Chondrocyte (in vitro differentiated cells): ENCODE measurements at regions not wholly inside any gene's neighbourhood (a gene's known extent, or its start where the extent isn't known, plus 50 kb on each side); places are given as distances from the start of the nearest gene placed in this dataset.

ENCODE experiments used
- DNase-seq: peaks from one replicate; pipeline ENCODE4 v3.0.0; 2021; ENCODE audit warnings: mixed read lengths, low spot score
- H3K27ac Mint-ChIP-seq: one replicate; pipeline ENCODE4 v1.8.0; 2021; ENCODE audit warnings: mild to moderate bottlenecking, moderate library complexity, mixed read lengths; ENCODE audit not compliant: unreplicated experiment
- H3K27me3 Mint-ChIP-seq: 2 replicates; pipeline ENCODE4 v1.8.0; 2021; ENCODE audit warnings: low read depth, mixed read lengths
- H3K36me3 Mint-ChIP-seq: 2 replicates; pipeline ENCODE4 v1.8.0; 2021; ENCODE audit warnings: low read depth, mixed read lengths
- H3K4me1 Mint-ChIP-seq: 2 replicates; pipeline ENCODE4 v1.8.0; 2021; ENCODE audit warnings: low read depth, mild to moderate bottlenecking, mixed read lengths
- H3K4me3 Mint-ChIP-seq: one replicate; pipeline ENCODE4 v1.8.0; 2021; ENCODE audit warnings: mild to moderate bottlenecking, moderate library complexity, mixed read lengths; ENCODE audit not compliant: unreplicated experiment
- H3K9me3 Mint-ChIP-seq: 2 replicates; pipeline ENCODE4 v1.8.0; 2021; ENCODE audit warnings: low read depth, mixed read lengths
- CTCF ChIP-seq: fragments of 200-600 bp; sonication (generic); IDR thresholded peaks from 2 replicates; pipeline ENCODE4 v1.5.0; 2021; ENCODE audit warnings: antibody characterized with exemption, mild to moderate bottlenecking, moderate library complexity

GRCh38 chr14:51487848-51488247 is 163.9 kb upstream of the FRMD6 start:
- peaks cover 10% of the 10 kb centered on the region for H3K4me1 Mint-ChIP-seq
- H3K4me3 Mint-ChIP-seq: no peak overlapping the region
- H3K9me3 Mint-ChIP-seq: no peaks in the 10 kb centered on the region
- no peak overlapping the region for H3K27ac Mint-ChIP-seq
- H3K36me3 Mint-ChIP-seq: no peaks in the 10 kb centered on the region
- DNase-seq: no peak
- TF ChIP-seq CTCF: no peak
- no peaks in the 10 kb centered on the region for H3K27me3 Mint-ChIP-seq

- H3K4me1 Mint-ChIP-seq: peaks cover 10% of the 10 kb centered on the region
- TF ChIP-seq CTCF: no peak
- no peak for DNase-seq
- H3K27ac Mint-ChIP-seq: no peak overlapping the region
- H3K9me3 Mint-ChIP-seq: peaks cover 3% of the 10 kb centered on the region
- H3K36me3 Mint-ChIP-seq: no peaks in the 10 kb centered on the region
- H3K4me3 Mint-ChIP-seq: no peak overlapping the region
- H3K27me3 Mint-ChIP-seq: no peaks in the 10 kb centered on the region
Measured at GRCh38 chr14:51488569-51489220, 163.0 kb upstream of the FRMD6 start.

- Mint-ChIP-seq H3K27ac (no peak overlapping the region), H3K9me3 (peaks cover 7% of the 10 kb centered on the region)
Measured at GRCh38 chr14:51490205-51490604, 161.5 kb upstream of the FRMD6 start.

GRCh38 chr14:51491036-51491545 is 160.6 kb upstream of the FRMD6 start:
- Mint-ChIP-seq H3K9me3 (peaks cover 10% of the 10 kb centered on the region), H3K4me1 (peaks cover 10% of the 10 kb centered on the region), H3K36me3 (no peaks in the 10 kb centered on the region), H3K27ac (no peak overlapping the region), H3K27me3 (no peaks in the 10 kb centered on the region), H3K4me3 (no peak overlapping the region)
- DNase-seq: no peak
- TF ChIP-seq CTCF: no peak

More at GRCh38 chr14:51490205-51490604, 161.5 kb upstream of the FRMD6 start:
- no peaks in the 10 kb centered on the region for H3K27me3 Mint-ChIP-seq
- no peak for TF ChIP-seq CTCF
- H3K4me3 Mint-ChIP-seq: no peak overlapping the region
- DNase-seq: no peak
- no peaks in the 10 kb centered on the region for H3K36me3 Mint-ChIP-seq
- peaks cover 10% of the 10 kb centered on the region for H3K4me1 Mint-ChIP-seq

- H3K27me3 Mint-ChIP-seq: no peaks in the 10 kb centered on the region
- no peak for DNase-seq
- H3K36me3 Mint-ChIP-seq: no peaks in the 10 kb centered on the region
- no peak overlapping the region for H3K27ac Mint-ChIP-seq
- H3K4me1 Mint-ChIP-seq: peaks cover 10% of the 10 kb centered on the region
- no peak for TF ChIP-seq CTCF
- no peak overlapping the region for H3K4me3 Mint-ChIP-seq
- peaks cover 16% of the 10 kb centered on the region for H3K9me3 Mint-ChIP-seq
Measured at GRCh38 chr14:51491776-51492175, 159.9 kb upstream of the FRMD6 start.
